GM23338 (cell line): ENCODE measurements at regions not wholly inside any gene's neighbourhood (a gene's known extent, or its start where the extent isn't known, plus 50 kb on each side); places are given as distances from the start of the nearest gene placed in this dataset.

ENCODE experiments used
- CREB1 ChIP-seq: fragments of 250-450 bp; sonication (Bioruptor Pico); IDR thresholded peaks from 2 replicates; pipeline ENCODE4 v1.5.0; 2020; ENCODE audit warnings: low read depth, mild to moderate bottlenecking, moderate library complexity
- CTCF ChIP-seq, 2 experiments: fragments of 200-600 bp in 1 of 2; sonication (generic) in 1 of 2; conservative IDR thresholded peaks; 2 replicates each; pipeline versions ENCODE4 v1.5.1 to v1.6.1; 2016 to 2017; ENCODE audit warnings: antibody characterized with exemption in 2 of 2, low read depth in 2 of 2, mild to moderate bottlenecking in 2 of 2, moderate library complexity in 1 of 2
- EZH2 ChIP-seq: fragments of 200-600 bp; sonication (generic); IDR thresholded peaks from one replicate; pipeline ENCODE4 v1.8.0; 2017; ENCODE audit warnings: antibody characterized with exemption, mild to moderate bottlenecking, low read depth; ENCODE audit not compliant: unreplicated experiment
- EZH2phosphoT487 ChIP-seq: fragments of 200-600 bp; sonication (generic); IDR thresholded peaks from one replicate; pipeline ENCODE4 v1.8.1; 2018; ENCODE audit warnings: antibody characterized with exemption; ENCODE audit not compliant: unreplicated experiment
- POLR2AphosphoS5 ChIP-seq: IDR thresholded peaks from 2 replicates; pipeline ENCODE4 v1.6.1; 2016; ENCODE audit warnings: antibody characterized with exemption, low read depth

GRCh38 chr10:118968060-118968459 is 61.5 kb upstream of the NANOS1 start:
- TF ChIP-seq CTCF (conservative IDR thresholded peaks at IDR 0.05; ENCODE audit: low read depth in 2 of 2) (no peak), POLR2AphosphoS5 (no peak), EZH2phosphoT487 (no peak), EZH2 (no peak), CREB1 (CRISPR knock-in tag) (no peak)
